Liver (tissue), 3 donors: ENCODE measurements at regions not wholly inside any gene's neighbourhood (a gene's known extent, or its start where the extent isn't known, plus 50 kb on each side); places are given as distances from the start of the nearest gene placed in this dataset.

ENCODE experiments used
- FOXA1 ChIP-seq: IDR thresholded peaks from 2 replicates; pipeline ENCODE4 v1.6.1; 2016; ENCODE audit warnings: antibody characterized with exemption
- HNF4A ChIP-seq, 2 donors: conservative IDR thresholded peaks; 2 replicates each; pipeline ENCODE4 v1.6.1; 2016; ENCODE audit warnings: antibody characterized with exemption in 2 of 2, mild to moderate bottlenecking in 2 of 2
- RAD21 ChIP-seq, 2 donors: IDR thresholded peaks; 2 replicates each; pipeline ENCODE4 v1.6.1; 2016; ENCODE audit warnings: antibody characterized with exemption in 2 of 2, mild to moderate bottlenecking in 2 of 2
- TAF1 ChIP-seq: conservative IDR thresholded peaks from 2 replicates; pipeline ENCODE4 v1.6.1; 2016; ENCODE audit warnings: antibody characterized with exemption, mild to moderate bottlenecking
- TF ChIP-seq, protein P1 (sequence below): IDR thresholded peaks from 2 replicates; pipeline ENCODE4 v1.6.1; 2016; ENCODE audit warnings: antibody characterized with exemption
- TF ChIP-seq, protein P2 (sequence below): fragments of 150-350 bp; IDR thresholded peaks from 2 replicates; pipeline ENCODE4 v1.5.1; 2017; ENCODE audit warnings: improper control_type of control experiment, low read depth, low read length; ENCODE audit not compliant: missing input control
- TF ChIP-seq, protein P3 (sequence below): IDR thresholded peaks from 2 replicates; pipeline ENCODE4 v1.6.1; 2016; ENCODE audit warnings: antibody characterized with exemption, mild to moderate bottlenecking
- donor health status: healthy.
- donor health status: healthy.

DNA sequence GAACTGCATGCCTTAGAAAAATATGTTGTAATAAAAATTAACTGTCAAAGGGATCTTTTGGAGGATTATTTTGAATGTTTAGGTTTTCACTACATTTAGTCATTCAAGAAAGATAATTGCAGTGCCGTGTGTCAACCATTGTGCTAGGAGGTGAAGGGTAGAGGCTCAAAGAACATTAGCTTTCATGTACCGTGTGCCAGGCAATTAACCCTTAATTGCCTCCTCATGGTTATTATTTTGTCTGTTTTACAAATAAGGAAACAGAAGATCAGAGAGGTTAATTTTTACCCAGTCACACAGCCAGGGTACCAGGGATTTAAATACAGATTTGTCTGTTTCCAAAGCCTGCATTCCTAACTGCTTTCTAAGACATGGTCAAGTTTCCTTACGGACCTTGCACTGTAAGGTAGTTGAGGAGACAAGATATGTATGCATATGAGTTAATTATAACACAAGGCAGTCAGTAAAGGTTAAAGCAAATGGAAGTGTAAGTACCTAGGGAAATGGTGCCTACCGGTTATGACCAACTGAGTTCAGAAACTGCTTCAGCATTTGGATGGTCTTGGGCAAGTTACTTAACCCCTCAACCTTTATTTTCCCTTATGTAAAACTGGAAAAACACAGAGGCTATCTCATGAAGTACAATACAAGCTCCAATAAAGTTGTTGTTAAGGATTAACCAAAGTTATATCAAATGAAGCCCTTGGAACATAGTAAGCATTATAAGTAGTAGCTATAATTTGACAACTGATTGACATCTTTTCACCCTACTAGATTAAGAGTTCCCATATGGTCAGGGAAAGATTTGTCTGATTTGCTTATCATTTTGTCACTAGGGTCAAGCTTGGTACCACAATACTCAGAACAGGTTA is 434.9 kb downstream of the MBD2 start:
- TF ChIP-seq RAD21 (IDR thresholded peaks at IDR 0.05): no peak
- TF ChIP-seq, protein P1, sequence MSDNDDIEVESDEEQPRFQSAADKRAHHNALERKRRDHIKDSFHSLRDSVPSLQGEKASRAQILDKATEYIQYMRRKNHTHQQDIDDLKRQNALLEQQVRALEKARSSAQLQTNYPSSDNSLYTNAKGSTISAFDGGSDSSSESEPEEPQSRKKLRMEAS: no peak
- TF ChIP-seq, protein P2, sequence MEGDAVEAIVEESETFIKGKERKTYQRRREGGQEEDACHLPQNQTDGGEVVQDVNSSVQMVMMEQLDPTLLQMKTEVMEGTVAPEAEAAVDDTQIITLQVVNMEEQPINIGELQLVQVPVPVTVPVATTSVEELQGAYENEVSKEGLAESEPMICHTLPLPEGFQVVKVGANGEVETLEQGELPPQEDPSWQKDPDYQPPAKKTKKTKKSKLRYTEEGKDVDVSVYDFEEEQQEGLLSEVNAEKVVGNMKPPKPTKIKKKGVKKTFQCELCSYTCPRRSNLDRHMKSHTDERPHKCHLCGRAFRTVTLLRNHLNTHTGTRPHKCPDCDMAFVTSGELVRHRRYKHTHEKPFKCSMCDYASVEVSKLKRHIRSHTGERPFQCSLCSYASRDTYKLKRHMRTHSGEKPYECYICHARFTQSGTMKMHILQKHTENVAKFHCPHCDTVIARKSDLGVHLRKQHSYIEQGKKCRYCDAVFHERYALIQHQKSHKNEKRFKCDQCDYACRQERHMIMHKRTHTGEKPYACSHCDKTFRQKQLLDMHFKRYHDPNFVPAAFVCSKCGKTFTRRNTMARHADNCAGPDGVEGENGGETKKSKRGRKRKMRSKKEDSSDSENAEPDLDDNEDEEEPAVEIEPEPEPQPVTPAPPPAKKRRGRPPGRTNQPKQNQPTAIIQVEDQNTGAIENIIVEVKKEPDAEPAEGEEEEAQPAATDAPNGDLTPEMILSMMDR: no peak
- no peak for TF ChIP-seq TAF1
- no peak for TF ChIP-seq HNF4A (conservative IDR thresholded peaks at IDR 0.05)
- no peak for TF ChIP-seq FOXA1
- TF ChIP-seq, protein P3, sequence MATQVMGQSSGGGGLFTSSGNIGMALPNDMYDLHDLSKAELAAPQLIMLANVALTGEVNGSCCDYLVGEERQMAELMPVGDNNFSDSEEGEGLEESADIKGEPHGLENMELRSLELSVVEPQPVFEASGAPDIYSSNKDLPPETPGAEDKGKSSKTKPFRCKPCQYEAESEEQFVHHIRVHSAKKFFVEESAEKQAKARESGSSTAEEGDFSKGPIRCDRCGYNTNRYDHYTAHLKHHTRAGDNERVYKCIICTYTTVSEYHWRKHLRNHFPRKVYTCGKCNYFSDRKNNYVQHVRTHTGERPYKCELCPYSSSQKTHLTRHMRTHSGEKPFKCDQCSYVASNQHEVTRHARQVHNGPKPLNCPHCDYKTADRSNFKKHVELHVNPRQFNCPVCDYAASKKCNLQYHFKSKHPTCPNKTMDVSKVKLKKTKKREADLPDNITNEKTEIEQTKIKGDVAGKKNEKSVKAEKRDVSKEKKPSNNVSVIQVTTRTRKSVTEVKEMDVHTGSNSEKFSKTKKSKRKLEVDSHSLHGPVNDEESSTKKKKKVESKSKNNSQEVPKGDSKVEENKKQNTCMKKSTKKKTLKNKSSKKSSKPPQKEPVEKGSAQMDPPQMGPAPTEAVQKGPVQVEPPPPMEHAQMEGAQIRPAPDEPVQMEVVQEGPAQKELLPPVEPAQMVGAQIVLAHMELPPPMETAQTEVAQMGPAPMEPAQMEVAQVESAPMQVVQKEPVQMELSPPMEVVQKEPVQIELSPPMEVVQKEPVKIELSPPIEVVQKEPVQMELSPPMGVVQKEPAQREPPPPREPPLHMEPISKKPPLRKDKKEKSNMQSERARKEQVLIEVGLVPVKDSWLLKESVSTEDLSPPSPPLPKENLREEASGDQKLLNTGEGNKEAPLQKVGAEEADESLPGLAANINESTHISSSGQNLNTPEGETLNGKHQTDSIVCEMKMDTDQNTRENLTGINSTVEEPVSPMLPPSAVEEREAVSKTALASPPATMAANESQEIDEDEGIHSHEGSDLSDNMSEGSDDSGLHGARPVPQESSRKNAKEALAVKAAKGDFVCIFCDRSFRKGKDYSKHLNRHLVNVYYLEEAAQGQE: no peak
